ENCODE measurements at regions not wholly inside any gene's neighbourhood (a gene's known extent, or its start where the extent isn't known, plus 50 kb on each side); places are given as distances from the start of the nearest gene placed in this dataset.

DNA sequence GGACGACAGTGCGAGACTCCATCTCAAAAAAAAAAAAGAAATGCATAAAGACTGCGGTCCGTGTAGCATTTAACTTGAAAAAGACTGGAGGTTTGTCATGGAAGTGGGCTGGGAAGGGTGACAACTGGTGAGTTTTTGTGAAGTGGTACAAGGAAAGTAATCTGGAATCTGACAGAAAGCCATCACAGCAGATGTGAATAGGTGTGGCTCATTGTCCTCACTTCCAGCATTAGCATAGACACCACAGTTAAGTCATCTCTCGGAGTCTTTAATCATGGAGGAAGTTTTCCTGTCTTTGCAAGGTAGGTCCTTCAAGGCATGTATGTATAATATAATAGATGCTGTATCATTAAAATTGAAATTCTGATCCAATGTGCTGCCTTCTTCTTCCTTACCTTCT, 453.2 kb downstream of the TFAP2A start:
- no peaks in the 10 kb centered on the region for H3K27me3 ChIP-seq
- no peak for DNase-seq
- H3K36me3 ChIP-seq: no peaks in the 10 kb centered on the region
- H3K4me3 ChIP-seq (replicated peaks in 1 of 3): no peak overlapping the region
- no peak overlapping the region for H3K27ac ChIP-seq
- WGBS, 2 donors: 84 to 94% methylated on average over 5 of the region's 5 CpGs
- no peaks in the 10 kb centered on the region for H3K9me3 ChIP-seq
- TF ChIP-seq, protein P1, sequence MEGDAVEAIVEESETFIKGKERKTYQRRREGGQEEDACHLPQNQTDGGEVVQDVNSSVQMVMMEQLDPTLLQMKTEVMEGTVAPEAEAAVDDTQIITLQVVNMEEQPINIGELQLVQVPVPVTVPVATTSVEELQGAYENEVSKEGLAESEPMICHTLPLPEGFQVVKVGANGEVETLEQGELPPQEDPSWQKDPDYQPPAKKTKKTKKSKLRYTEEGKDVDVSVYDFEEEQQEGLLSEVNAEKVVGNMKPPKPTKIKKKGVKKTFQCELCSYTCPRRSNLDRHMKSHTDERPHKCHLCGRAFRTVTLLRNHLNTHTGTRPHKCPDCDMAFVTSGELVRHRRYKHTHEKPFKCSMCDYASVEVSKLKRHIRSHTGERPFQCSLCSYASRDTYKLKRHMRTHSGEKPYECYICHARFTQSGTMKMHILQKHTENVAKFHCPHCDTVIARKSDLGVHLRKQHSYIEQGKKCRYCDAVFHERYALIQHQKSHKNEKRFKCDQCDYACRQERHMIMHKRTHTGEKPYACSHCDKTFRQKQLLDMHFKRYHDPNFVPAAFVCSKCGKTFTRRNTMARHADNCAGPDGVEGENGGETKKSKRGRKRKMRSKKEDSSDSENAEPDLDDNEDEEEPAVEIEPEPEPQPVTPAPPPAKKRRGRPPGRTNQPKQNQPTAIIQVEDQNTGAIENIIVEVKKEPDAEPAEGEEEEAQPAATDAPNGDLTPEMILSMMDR (IDR thresholded peaks at IDR 0.05): no peak
- TF ChIP-seq POLR2A (IDR thresholded peaks at IDR 0.05): no peak
- intact Hi-C loops (cut with DNase I): no loop called here
- no peaks in the 10 kb centered on the region for H3K4me1 ChIP-seq

DNA sequence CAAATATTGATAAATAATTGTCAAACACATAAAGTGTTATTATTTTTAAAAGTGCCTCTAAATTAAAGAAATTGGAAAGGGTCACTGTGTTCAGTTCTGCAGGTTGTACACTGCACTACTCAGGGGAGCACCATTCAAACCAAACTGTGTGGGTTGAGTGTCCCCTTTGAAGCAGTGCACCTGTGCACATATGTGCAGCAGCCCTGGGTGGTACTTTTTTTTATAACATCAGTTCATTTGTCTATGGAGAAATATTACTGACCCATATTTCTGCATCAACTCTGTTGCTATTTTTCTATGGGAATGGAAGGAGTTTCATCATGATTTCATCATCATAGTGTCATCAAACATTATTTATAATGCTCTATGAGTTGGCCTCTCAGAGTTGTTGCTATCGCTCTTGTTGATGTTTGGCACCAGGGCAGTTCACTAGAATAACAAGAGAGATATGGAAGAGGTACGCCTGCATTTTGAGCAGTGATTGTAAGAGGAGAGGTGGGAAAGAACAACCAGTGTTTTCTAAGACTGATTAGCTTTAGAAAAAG, 457.6 kb downstream of the TFAP2A start:
- Histone ChIP-seq H3K4me3 (replicated peaks in 1 of 3) (no peak overlapping the region), H3K4me1 (no peaks in the 10 kb centered on the region), H3K27ac (no peak overlapping the region), H3K27me3 (no peaks in the 10 kb centered on the region), H3K36me3 (no peaks in the 10 kb centered on the region), H3K9me3 (no peaks in the 10 kb centered on the region)
- intact Hi-C loops (cut with DNase I): no loop called here
- DNase-seq: no peak
- no peak for TF ChIP-seq POLR2A (IDR thresholded peaks at IDR 0.05)
- TF ChIP-seq, protein P1 (IDR thresholded peaks at IDR 0.05): no peak
- WGBS, 2 donors: 85 to 89% methylated on average over 2 of the region's 2 CpGs

DNA sequence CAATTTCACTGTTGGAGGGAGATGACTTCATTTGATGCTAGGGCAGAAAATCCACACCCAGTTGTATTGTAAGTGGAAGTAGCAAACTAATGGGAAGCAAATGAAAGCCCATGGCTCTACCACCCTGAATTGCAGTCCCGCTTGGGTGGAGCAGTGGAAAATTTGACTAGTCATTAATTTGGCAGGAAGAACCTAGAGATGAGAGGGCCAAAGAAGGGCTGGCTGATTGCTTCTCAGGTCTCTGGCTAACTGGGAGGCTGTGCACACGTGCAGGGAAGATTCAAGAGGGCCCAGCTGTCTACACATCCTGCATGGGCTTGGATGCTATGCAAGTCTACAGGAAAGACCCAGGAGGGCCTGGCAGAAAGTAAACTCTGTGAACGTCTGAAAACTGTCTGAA, 466.2 kb downstream of the TFAP2A start:
- no peak overlapping the region for H3K4me3 ChIP-seq (replicated peaks in 1 of 3)
- no peak for TF ChIP-seq POLR2A (IDR thresholded peaks at IDR 0.05)
- TF ChIP-seq, protein P1 (IDR thresholded peaks at IDR 0.05): no peak
- no peaks in the 10 kb centered on the region for H3K9me3 ChIP-seq
- H3K36me3 ChIP-seq: no peaks in the 10 kb centered on the region
- H3K27me3 ChIP-seq: no peaks in the 10 kb centered on the region
- 57 to 61% methylated on average over 3 of the region's 3 CpGs for WGBS, 2 donors
- intact Hi-C loops (cut with DNase I): no loop called here
- no peak overlapping the region for H3K27ac ChIP-seq
- no peak for DNase-seq
- no peaks in the 10 kb centered on the region for H3K4me1 ChIP-seq

DNA sequence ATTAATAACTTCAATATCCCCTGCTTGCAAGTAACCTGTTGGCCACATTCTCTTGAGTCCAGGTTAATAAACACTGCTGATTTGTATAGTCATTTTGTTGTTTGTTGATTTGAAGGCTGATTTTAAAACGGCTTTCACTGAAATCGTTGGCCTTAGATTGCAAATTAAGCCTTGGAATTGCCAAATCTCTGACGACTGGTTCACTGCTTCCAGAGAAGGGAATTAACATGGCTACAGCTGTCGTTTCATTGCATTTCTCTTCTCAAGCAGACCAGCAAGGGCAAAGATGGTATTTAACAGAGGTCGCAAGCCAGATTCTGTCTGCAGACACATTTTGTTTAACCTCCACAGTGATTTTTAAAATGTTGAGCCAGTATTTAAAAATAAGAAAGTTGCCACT, 470.9 kb downstream of the TFAP2A start:
- Histone ChIP-seq H3K27ac (no peak overlapping the region), H3K4me1 (no peaks in the 10 kb centered on the region), H3K9me3 (no peaks in the 10 kb centered on the region), H3K36me3 (no peaks in the 10 kb centered on the region), H3K4me3 (replicated peaks in 1 of 3) (no peak overlapping the region), H3K27me3 (no peaks in the 10 kb centered on the region)
- intact Hi-C loops (cut with DNase I): no loop called here
- WGBS, 2 donors: 71 to 75% methylated on average over 5 of the region's 5 CpGs
- TF ChIP-seq, protein P1 (IDR thresholded peaks at IDR 0.05): no peak
- TF ChIP-seq POLR2A (IDR thresholded peaks at IDR 0.05): no peak
- no peak for DNase-seq

DNA sequence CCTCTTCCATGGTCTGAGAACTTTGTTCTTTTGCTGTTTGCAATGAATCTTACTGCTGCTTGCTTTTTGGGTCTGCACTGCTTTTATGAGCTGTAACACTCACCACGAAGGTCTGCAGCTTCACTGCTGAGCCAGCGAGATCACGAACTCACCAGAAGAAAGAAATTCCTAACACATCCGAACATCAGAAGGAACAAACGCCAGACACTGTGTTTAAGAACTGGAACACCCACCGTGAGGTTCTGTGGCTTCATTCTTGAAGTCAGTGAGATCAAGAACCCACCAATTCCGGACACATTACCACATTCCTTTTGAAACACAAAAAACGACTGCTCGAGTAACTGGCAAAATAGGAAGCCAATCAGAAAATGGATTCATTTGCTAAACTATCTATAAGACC, 471.8 kb downstream of the TFAP2A start:
- WGBS, 2 donors: 83 to 89% methylated on average over 9 of the region's 9 CpGs
- no peak for DNase-seq
- H3K4me3 ChIP-seq (replicated peaks in 1 of 3): no peak overlapping the region
- no peak overlapping the region for H3K27ac ChIP-seq
- intact Hi-C loops (cut with DNase I): no loop called here
- H3K36me3 ChIP-seq: no peaks in the 10 kb centered on the region
- H3K9me3 ChIP-seq: no peaks in the 10 kb centered on the region
- TF ChIP-seq, protein P1 (IDR thresholded peaks at IDR 0.05): no peak
- no peak for TF ChIP-seq POLR2A (IDR thresholded peaks at IDR 0.05)
- H3K4me1 ChIP-seq: no peaks in the 10 kb centered on the region
- no peaks in the 10 kb centered on the region for H3K27me3 ChIP-seq
